Adrenal gland (tissue), 9 donors: ENCODE measurements at regions not wholly inside any gene's neighbourhood (a gene's known extent, or its start where the extent isn't known, plus 50 kb on each side); places are given as distances from the start of the nearest gene placed in this dataset.

Experiments
- DNase-seq, 7 donors: peaks; one replicate each; pipeline ENCODE4 v3.0.0-alpha.2; 2019 to 2020
- H3K27ac ChIP-seq, 5 donors: fragments of 200-600 bp; sonication (generic) in 4 of 5; 1 replicate in 3 of 5; 2 replicates in 2 of 5; pipeline versions ENCODE4 v1.5.1 to v1.8.0; 2016 to 2020; ENCODE audit warnings: mild to moderate bottlenecking in 1 of 5
- H3K27me3 ChIP-seq: fragments of 200-600 bp; 2 replicates; pipeline ENCODE4 v1.8.0; 2021
- H3K36me3 ChIP-seq, 2 donors: fragments of 200-600 bp; replicated peaks in 1 of 2; 1 replicate in 1 of 2; 2 replicates in 1 of 2; pipeline versions ENCODE4 v1.5.1 to v1.8.0; 2018 to 2022
- H3K4me1 ChIP-seq, 2 donors: fragments of 200-600 bp; replicated peaks in 1 of 2; 1 replicate in 1 of 2; 2 replicates in 1 of 2; pipeline versions ENCODE4 v1.5.1 to v1.8.0; 2018 to 2021
- H3K4me3 ChIP-seq, 4 donors: fragments of 200-600 bp; sonication (generic) in 3 of 4; one replicate each; pipeline ENCODE4 v1.5.1; 2016 to 2018
- H3K9me3 ChIP-seq, 3 donors: fragments of 200-600 bp; sonication (generic) in 1 of 3; replicated peaks in 1 of 3; 1 replicate in 2 of 3; 2 replicates in 1 of 3; pipeline versions ENCODE4 v1.5.1 to v1.8.0; 2016 to 2021
- POLR2A ChIP-seq, 2 donors: fragments of 450-650 bp; IDR thresholded peaks; one replicate each; pipeline ENCODE4 v1.6.1; 2017; ENCODE audit warnings: antibody characterized with exemption in 2 of 2, mild to moderate bottlenecking in 2 of 2, moderate library complexity in 1 of 2
- WGBS, 4 donors: extraction: QIAGEN DNeasy Blood & Tissue Kit in 2 of 4; methylation state at CpG; one replicate each; pipeline versions ENCODE4 v1.1.5 to v1.1.7; 2013 to 2017; 5-methylcytosine and 5-hydroxymethylcytosine counted together
- intact Hi-C, 2 donors: fragments of 100-400 bp; cut with DNase I; formaldehyde crosslinking; loops; one replicate each; pipeline versions ENCODE4 v1.14.1 to v1.15.0; 2022 to 2023
- TF ChIP-seq, protein P1 (sequence below), 6 experiments: fragments of 450-650 bp in 4 of 6; fragments of 200-600 bp in 2 of 6; sonication (generic) in 1 of 6; IDR thresholded peaks; 1 replicate in 5 of 6; 2 replicates in 1 of 6; pipeline versions ENCODE4 v1.5.1 to v1.8.0; 2016 to 2021; ENCODE audit warnings: antibody characterized with exemption in 6 of 6, mild to moderate bottlenecking in 2 of 6, moderate library complexity in 1 of 6
- donor health status: healthy with polysubstance abuse.
- donor health status: Bipolar disorder and iron deficiency.
- donor health status: DM: yes; HTN: yes; CAD: no.
- donor health status: DM: no; HTN: no; CAD: no.
- donor health status: DM: no; HTN: no; CAD: no.

DNA sequence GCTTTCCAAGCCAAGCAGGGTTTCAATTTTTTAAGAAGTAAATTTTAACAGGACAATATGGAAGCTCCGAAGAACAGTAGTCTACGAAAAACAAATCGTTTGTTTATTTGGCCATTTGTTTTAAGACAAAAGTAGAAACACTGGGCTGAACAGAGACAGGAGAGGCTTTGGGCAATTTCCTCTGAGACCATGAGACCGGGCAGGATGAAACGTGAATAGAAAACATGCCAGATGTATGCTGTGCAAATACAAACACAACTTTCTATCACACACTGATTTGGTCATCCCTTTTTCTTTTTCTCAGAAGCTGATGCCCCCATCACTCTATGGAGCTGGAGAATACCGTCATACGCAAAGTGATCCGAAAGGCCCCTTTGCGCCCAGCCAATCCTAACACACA, 1111.1 kb downstream of the BCL11B start:
- Histone ChIP-seq H3K4me3 (no peak overlapping the region), H3K9me3 (no peaks in the 10 kb centered on the region), H3K27me3 (no peaks in the 10 kb centered on the region), H3K4me1 (no peaks in the 10 kb centered on the region), H3K36me3 (no peaks in the 10 kb centered on the region), H3K27ac (no peak overlapping the region)
- no peak for DNase-seq
- WGBS, 4 donors, result 74 to 81% (median 78%) methylated on average over 9 of the region's 9 CpGs
- TF ChIP-seq, protein P1, sequence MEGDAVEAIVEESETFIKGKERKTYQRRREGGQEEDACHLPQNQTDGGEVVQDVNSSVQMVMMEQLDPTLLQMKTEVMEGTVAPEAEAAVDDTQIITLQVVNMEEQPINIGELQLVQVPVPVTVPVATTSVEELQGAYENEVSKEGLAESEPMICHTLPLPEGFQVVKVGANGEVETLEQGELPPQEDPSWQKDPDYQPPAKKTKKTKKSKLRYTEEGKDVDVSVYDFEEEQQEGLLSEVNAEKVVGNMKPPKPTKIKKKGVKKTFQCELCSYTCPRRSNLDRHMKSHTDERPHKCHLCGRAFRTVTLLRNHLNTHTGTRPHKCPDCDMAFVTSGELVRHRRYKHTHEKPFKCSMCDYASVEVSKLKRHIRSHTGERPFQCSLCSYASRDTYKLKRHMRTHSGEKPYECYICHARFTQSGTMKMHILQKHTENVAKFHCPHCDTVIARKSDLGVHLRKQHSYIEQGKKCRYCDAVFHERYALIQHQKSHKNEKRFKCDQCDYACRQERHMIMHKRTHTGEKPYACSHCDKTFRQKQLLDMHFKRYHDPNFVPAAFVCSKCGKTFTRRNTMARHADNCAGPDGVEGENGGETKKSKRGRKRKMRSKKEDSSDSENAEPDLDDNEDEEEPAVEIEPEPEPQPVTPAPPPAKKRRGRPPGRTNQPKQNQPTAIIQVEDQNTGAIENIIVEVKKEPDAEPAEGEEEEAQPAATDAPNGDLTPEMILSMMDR (IDR thresholded peaks at IDR 0.05), result no peak
- TF ChIP-seq POLR2A (IDR thresholded peaks at IDR 0.05), result no peak
- intact Hi-C loops, result no loop called here

- H3K27ac ChIP-seq, result no peak overlapping the region
- no peaks in the 10 kb centered on the region for H3K36me3 ChIP-seq
- 25 to 34% (median 29%) methylated on average over 4 of the region's 4 CpGs for WGBS, 4 donors
- H3K4me3 ChIP-seq, result no peak overlapping the region
- TF ChIP-seq, protein P1 (IDR thresholded peaks at IDR 0.05), result no peak
- no peak for TF ChIP-seq POLR2A (IDR thresholded peaks at IDR 0.05)
- no peaks in the 10 kb centered on the region for H3K27me3 ChIP-seq
- H3K4me1 ChIP-seq, result no peaks in the 10 kb centered on the region
- intact Hi-C loops, result no loop called here
- H3K9me3 ChIP-seq, result no peaks in the 10 kb centered on the region
- DNase-seq, result no peak
These were observed 1110.6 kb downstream of the BCL11B start for GRCh38 chr14:98161356-98161755.

- H3K4me1 ChIP-seq, result no peaks in the 10 kb centered on the region
- H3K36me3 ChIP-seq, result no peaks in the 10 kb centered on the region
- intact Hi-C loops, result no loop called here
- 63 to 67% (median 66%) methylated on average over 26 of the region's 26 CpGs for WGBS, 4 donors
- H3K9me3 ChIP-seq, result no peaks in the 10 kb centered on the region
- no peak for DNase-seq
- H3K4me3 ChIP-seq, result no peak overlapping the region
- TF ChIP-seq, protein P1 (IDR thresholded peaks at IDR 0.05), result no peak
- no peak for TF ChIP-seq POLR2A (IDR thresholded peaks at IDR 0.05)
- H3K27me3 ChIP-seq, result no peaks in the 10 kb centered on the region
- no peak overlapping the region for H3K27ac ChIP-seq
These were observed 1108.9 kb downstream of the BCL11B start for GRCh38 chr14:98162856-98163805.

DNA sequence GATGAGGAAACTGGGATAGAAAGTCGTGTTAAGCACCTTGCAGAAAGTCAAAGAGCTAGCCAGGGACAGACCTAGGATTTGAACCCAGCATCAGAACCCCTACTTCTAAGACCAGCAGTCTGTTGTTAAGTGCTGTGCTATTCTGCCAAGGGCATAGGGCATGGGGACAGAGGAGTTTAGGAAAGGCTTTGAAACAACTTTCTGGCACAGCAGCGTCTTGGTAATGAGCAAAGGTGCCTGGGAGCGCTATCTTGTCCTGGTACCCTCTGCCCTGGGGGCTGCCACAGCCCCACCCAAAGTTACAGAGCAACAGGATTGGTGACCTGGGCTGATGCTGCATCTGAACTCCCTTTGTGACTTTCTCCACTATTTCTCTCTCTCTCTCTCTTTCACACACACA, 1108.1 kb downstream of the BCL11B start:
- H3K36me3 ChIP-seq, result no peaks in the 10 kb centered on the region
- H3K27me3 ChIP-seq, result no peaks in the 10 kb centered on the region
- H3K27ac ChIP-seq, result no peak overlapping the region
- 60 to 93% (median 67%) methylated on average over 1 to 3 of the region's 3 CpGs for WGBS, 4 donors
- TF ChIP-seq POLR2A (IDR thresholded peaks at IDR 0.05), result no peak
- TF ChIP-seq, protein P1 (IDR thresholded peaks at IDR 0.05), result no peak
- no peaks in the 10 kb centered on the region for H3K9me3 ChIP-seq
- no peaks in the 10 kb centered on the region for H3K4me1 ChIP-seq
- no peak for DNase-seq
- intact Hi-C loops, result no loop called here
- H3K4me3 ChIP-seq, result no peak overlapping the region
